ENCODE measurements at regions not wholly inside any gene's neighbourhood (a gene's known extent, or its start where the extent isn't known, plus 50 kb on each side); places are given as distances from the start of the nearest gene placed in this dataset.

DNA sequence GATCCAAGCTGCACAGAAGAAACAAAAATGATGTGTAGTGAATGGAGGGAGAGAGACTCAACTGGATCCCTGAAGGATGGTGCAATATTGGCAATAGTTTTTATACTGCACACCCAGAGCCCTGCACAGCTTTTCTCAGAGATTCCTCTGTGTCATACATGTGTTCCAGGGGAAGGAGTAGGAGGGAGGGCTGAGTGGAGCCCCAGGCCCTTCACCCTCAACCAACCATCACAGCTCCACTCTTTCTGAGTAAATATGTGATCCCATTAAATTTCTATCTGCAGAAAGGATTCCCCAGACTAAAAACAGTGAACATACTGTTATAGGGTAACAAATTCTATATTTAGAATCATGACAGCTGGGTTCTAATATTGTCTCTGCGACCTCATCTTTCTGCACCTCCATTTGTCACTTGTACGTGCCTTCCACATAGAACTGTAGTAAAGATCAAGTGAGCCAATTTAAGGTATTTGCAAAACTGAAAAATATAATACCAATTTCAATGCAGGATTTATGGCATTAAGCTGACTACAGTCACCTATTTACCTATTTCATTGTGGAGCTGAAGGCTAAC lies 421.4 kb upstream of the NRSN1 start:
- Histone ChIP-seq H3K9ac (ENCODE audit: low read depth in 1 of 2, low read length in 2 of 2) (no peak overlapping the region), H3K9me3 (ENCODE audit: control insufficient read depth in 4 of 4, low read length in 3 of 4) (no peaks in the 10 kb centered on the region), H3K36me3 (ENCODE audit: control insufficient read depth in 4 of 4, insufficient read depth in 3 of 4, low read depth in 1 of 4, low read length in 3 of 4) (no peaks in the 10 kb centered on the region), H3K4me1 (ENCODE audit: control insufficient read depth in 4 of 4, insufficient read depth in 4 of 4, low read length in 3 of 4) (no peaks in the 10 kb centered on the region), H3K27me3 (ENCODE audit: control insufficient read depth in 4 of 4, insufficient read depth in 4 of 4, low read length in 3 of 4) (no peaks in the 10 kb centered on the region), H3K4me3 (ENCODE audit: low read depth in 1 of 3, low read length in 3 of 3) (no peak overlapping the region), H3K27ac (ENCODE audit: low read depth in 1 of 2, low read length in 2 of 2) (no peak overlapping the region)
- no peak for DNase-seq (ENCODE audit: low spot score)
- WGBS = 75% methylated on average over 2 of the region's 2 CpGs
- TF ChIP-seq YY1 (IDR thresholded peaks at IDR 0.05) = no peak
- TF ChIP-seq, protein P1, sequence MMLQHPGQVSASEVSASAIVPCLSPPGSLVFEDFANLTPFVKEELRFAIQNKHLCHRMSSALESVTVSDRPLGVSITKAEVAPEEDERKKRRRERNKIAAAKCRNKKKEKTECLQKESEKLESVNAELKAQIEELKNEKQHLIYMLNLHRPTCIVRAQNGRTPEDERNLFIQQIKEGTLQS (IDR thresholded peaks at IDR 0.05) = no peak
- TF ChIP-seq FOXA1 (IDR thresholded peaks at IDR 0.05) = no peak
- no peak for TF ChIP-seq JUND (IDR thresholded peaks at IDR 0.05)
- TF ChIP-seq, protein P2, sequence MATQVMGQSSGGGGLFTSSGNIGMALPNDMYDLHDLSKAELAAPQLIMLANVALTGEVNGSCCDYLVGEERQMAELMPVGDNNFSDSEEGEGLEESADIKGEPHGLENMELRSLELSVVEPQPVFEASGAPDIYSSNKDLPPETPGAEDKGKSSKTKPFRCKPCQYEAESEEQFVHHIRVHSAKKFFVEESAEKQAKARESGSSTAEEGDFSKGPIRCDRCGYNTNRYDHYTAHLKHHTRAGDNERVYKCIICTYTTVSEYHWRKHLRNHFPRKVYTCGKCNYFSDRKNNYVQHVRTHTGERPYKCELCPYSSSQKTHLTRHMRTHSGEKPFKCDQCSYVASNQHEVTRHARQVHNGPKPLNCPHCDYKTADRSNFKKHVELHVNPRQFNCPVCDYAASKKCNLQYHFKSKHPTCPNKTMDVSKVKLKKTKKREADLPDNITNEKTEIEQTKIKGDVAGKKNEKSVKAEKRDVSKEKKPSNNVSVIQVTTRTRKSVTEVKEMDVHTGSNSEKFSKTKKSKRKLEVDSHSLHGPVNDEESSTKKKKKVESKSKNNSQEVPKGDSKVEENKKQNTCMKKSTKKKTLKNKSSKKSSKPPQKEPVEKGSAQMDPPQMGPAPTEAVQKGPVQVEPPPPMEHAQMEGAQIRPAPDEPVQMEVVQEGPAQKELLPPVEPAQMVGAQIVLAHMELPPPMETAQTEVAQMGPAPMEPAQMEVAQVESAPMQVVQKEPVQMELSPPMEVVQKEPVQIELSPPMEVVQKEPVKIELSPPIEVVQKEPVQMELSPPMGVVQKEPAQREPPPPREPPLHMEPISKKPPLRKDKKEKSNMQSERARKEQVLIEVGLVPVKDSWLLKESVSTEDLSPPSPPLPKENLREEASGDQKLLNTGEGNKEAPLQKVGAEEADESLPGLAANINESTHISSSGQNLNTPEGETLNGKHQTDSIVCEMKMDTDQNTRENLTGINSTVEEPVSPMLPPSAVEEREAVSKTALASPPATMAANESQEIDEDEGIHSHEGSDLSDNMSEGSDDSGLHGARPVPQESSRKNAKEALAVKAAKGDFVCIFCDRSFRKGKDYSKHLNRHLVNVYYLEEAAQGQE (IDR thresholded peaks at IDR 0.05) = no peak
- TF ChIP-seq GABPA (IDR thresholded peaks at IDR 0.05 in 1 of 2, conservative IDR thresholded peaks at IDR 0.05 in 1 of 2) = no peak
- TF ChIP-seq, protein P3, sequence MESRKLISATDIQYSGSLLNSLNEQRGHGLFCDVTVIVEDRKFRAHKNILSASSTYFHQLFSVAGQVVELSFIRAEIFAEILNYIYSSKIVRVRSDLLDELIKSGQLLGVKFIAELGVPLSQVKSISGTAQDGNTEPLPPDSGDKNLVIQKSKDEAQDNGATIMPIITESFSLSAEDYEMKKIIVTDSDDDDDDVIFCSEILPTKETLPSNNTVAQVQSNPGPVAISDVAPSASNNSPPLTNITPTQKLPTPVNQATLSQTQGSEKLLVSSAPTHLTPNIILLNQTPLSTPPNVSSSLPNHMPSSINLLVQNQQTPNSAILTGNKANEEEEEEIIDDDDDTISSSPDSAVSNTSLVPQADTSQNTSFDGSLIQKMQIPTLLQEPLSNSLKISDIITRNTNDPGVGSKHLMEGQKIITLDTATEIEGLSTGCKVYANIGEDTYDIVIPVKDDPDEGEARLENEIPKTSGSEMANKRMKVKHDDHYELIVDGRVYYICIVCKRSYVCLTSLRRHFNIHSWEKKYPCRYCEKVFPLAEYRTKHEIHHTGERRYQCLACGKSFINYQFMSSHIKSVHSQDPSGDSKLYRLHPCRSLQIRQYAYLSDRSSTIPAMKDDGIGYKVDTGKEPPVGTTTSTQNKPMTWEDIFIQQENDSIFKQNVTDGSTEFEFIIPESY (IDR thresholded peaks at IDR 0.05) = no peak
- TF ChIP-seq HNF4A (conservative IDR thresholded peaks at IDR 0.05) = no peak
- TF ChIP-seq, protein P4, sequence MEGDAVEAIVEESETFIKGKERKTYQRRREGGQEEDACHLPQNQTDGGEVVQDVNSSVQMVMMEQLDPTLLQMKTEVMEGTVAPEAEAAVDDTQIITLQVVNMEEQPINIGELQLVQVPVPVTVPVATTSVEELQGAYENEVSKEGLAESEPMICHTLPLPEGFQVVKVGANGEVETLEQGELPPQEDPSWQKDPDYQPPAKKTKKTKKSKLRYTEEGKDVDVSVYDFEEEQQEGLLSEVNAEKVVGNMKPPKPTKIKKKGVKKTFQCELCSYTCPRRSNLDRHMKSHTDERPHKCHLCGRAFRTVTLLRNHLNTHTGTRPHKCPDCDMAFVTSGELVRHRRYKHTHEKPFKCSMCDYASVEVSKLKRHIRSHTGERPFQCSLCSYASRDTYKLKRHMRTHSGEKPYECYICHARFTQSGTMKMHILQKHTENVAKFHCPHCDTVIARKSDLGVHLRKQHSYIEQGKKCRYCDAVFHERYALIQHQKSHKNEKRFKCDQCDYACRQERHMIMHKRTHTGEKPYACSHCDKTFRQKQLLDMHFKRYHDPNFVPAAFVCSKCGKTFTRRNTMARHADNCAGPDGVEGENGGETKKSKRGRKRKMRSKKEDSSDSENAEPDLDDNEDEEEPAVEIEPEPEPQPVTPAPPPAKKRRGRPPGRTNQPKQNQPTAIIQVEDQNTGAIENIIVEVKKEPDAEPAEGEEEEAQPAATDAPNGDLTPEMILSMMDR (IDR thresholded peaks at IDR 0.05; ENCODE audit: low read depth, low read length, missing input control) = no peak
- TF ChIP-seq, protein P5, sequence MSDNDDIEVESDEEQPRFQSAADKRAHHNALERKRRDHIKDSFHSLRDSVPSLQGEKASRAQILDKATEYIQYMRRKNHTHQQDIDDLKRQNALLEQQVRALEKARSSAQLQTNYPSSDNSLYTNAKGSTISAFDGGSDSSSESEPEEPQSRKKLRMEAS (IDR thresholded peaks at IDR 0.05) = no peak
- TF ChIP-seq NR2F2 (IDR thresholded peaks at IDR 0.05) = no peak
- TF ChIP-seq FOXA2 (IDR thresholded peaks at IDR 0.05) = no peak

DNA sequence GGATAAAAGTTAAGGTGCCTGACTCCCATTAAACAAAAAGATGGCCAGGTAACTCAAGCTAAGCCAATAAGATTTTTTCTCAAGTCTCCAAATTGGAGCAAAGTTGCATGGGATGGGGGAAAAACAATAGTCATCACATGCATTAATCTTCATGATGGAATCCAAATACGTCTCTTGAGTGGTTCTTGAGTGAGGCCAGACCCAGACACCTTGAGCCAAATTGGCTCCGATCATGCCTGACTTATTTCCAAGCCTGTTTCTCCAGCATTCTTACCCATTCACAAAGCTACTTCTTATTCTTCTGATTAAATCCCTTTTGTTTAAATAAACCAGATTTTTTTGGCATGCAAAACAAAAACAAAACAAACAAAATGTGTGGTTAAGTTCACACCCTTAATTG lies 420.3 kb upstream of the NRSN1 start:
- 74% methylated on average over 2 of the region's 2 CpGs for WGBS
- no peak for DNase-seq (ENCODE audit: low spot score)
- H3K9me3 ChIP-seq (ENCODE audit: control insufficient read depth in 4 of 4, low read length in 3 of 4) = no peaks in the 10 kb centered on the region
- H3K27ac ChIP-seq (ENCODE audit: low read depth in 1 of 2, low read length in 2 of 2) = no peak overlapping the region
- H3K4me3 ChIP-seq (ENCODE audit: low read depth in 1 of 3, low read length in 3 of 3) = no peak overlapping the region
- no peaks in the 10 kb centered on the region for H3K36me3 ChIP-seq (ENCODE audit: control insufficient read depth in 4 of 4, insufficient read depth in 3 of 4, low read depth in 1 of 4, low read length in 3 of 4)
- TF ChIP-seq HNF4A (conservative IDR thresholded peaks at IDR 0.05) = no peak
- no peaks in the 10 kb centered on the region for H3K27me3 ChIP-seq (ENCODE audit: control insufficient read depth in 4 of 4, insufficient read depth in 4 of 4, low read length in 3 of 4)
- H3K4me1 ChIP-seq (ENCODE audit: control insufficient read depth in 4 of 4, insufficient read depth in 4 of 4, low read length in 3 of 4) = no peaks in the 10 kb centered on the region
- no peak overlapping the region for H3K9ac ChIP-seq (ENCODE audit: low read depth in 1 of 2, low read length in 2 of 2)
